Loucy (cell line): ENCODE measurements at regions not wholly inside any gene's neighbourhood (a gene's known extent, or its start where the extent isn't known, plus 50 kb on each side); places are given as distances from the start of the nearest gene placed in this dataset.

Experiments
- EZH2phosphoT487 ChIP-seq: fragments of 200-600 bp; IDR thresholded peaks from 2 replicates; pipeline ENCODE4 v1.6.1; 2018; ENCODE audit warnings: antibody characterized with exemption, mild to moderate bottlenecking, moderate library complexity, borderline replicate concordance
- TF ChIP-seq, protein P1 (sequence below): fragments of 200-600 bp; sonication (generic); conservative IDR thresholded peaks from 2 replicates; pipeline ENCODE4 v1.5.1; 2014; ENCODE audit warnings: mild to moderate bottlenecking, antibody characterized with exemption, low read length

DNA sequence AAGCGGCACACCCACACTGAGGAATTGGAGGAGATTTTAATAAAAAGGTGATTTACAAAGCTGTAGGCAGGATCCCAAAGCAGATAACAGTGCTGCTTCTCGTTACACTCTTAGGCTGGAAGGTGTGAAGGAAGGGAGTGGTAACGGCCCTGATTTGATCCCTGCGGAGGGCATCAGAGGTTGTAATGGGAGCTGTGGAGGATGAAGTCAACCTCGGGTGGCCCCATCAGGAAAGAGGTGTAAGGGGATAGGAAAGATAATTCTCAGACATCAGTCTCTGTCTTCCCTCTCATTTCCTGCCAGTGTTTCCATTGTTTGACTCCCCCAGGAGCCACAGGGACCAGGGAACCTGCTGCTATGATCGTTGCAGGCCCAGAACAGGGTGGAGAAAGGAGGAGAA lies 245.7 kb upstream of the NOX3 start:
- TF ChIP-seq, protein P1, sequence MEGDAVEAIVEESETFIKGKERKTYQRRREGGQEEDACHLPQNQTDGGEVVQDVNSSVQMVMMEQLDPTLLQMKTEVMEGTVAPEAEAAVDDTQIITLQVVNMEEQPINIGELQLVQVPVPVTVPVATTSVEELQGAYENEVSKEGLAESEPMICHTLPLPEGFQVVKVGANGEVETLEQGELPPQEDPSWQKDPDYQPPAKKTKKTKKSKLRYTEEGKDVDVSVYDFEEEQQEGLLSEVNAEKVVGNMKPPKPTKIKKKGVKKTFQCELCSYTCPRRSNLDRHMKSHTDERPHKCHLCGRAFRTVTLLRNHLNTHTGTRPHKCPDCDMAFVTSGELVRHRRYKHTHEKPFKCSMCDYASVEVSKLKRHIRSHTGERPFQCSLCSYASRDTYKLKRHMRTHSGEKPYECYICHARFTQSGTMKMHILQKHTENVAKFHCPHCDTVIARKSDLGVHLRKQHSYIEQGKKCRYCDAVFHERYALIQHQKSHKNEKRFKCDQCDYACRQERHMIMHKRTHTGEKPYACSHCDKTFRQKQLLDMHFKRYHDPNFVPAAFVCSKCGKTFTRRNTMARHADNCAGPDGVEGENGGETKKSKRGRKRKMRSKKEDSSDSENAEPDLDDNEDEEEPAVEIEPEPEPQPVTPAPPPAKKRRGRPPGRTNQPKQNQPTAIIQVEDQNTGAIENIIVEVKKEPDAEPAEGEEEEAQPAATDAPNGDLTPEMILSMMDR = no peak
- no peak for TF ChIP-seq EZH2phosphoT487
